VCaP (cell line): ENCODE measurements at regions not wholly inside any gene's neighbourhood (a gene's known extent, or its start where the extent isn't known, plus 50 kb on each side); places are given as distances from the start of the nearest gene placed in this dataset.
A peak's percentile ranks its signal among the peaks of the same experiment; 100 is the strongest.

Source experiments
- H3K27ac ChIP-seq: fragments of 450-650 bp; 2 replicates; pipeline ENCODE4 v1.5.1; 2017
- CTCF ChIP-seq: fragments of 450-650 bp; conservative IDR thresholded peaks from 2 replicates; pipeline ENCODE4 v1.5.1; 2017; ENCODE audit warnings: mild to moderate bottlenecking, moderate library complexity

- no peak for TF ChIP-seq CTCF
- no peak overlapping the region for H3K27ac ChIP-seq
These were observed 159.0 kb downstream of the ACTL8 start for GRCh38 chr1:17914131-17914530.

GRCh38 chr1:17914987-17915386 lies 159.9 kb downstream of the ACTL8 start:
- TF ChIP-seq CTCF, result no peak
- H3K27ac ChIP-seq, result no peak overlapping the region; the same call in 1 of the 2 replicates

- TF ChIP-seq CTCF, result no peak
These were observed 160.5 kb downstream of the ACTL8 start for GRCh38 chr1:17915511-17916197.

GRCh38 chr1:17916702-17917101 lies 161.6 kb downstream of the ACTL8 start:
- no peak overlapping the region for H3K27ac ChIP-seq
- TF ChIP-seq CTCF, result no peak

More at GRCh38 chr1:17915511-17916197, 160.5 kb downstream of the ACTL8 start:
- H3K27ac ChIP-seq, result no peak overlapping the region; the same call in 1 of the 2 replicates

- TF ChIP-seq CTCF, result peak; percentile 89
- H3K27ac ChIP-seq, result no peak overlapping the region
These were observed 164.6 kb downstream of the ACTL8 start for GRCh38 chr1:17919525-17920439.

GRCh38 chr1:17920881-17921640 lies 165.9 kb downstream of the ACTL8 start:
- TF ChIP-seq CTCF, result no peak
- H3K27ac ChIP-seq, result no peak overlapping the region

- peak; percentile 85 for TF ChIP-seq CTCF
- no peak overlapping the region for H3K27ac ChIP-seq
These were observed 167.7 kb downstream of the ACTL8 start for GRCh38 chr1:17922833-17923232.
